ENCODE measurements at regions not wholly inside any gene's neighbourhood (a gene's known extent, or its start where the extent isn't known, plus 50 kb on each side); places are given as distances from the start of the nearest gene placed in this dataset.

- CTCF ChIA-PET, result no interaction called here
- H3K36me3 Mint-ChIP-seq, result no peaks in the 10 kb centered on the region
- no peak overlapping the region for H3K27ac Mint-ChIP-seq
- no peaks in the 10 kb centered on the region for H3K27me3 Mint-ChIP-seq
- WGBS (ENCODE audit: insufficient coverage), result no CpG with 5 or more reads among the region's 2 CpGs
- ATAC-seq (replicated peaks in 1 of 4), result no peak
- no peaks in the 10 kb centered on the region for H3K4me1 ChIP-seq (ENCODE audit: control insufficient read depth in 1 of 2, extremely low read depth in 1 of 2, insufficient read depth in 2 of 2, low read length in 2 of 2)
- DNase-seq, result no peak
- POLR2A ChIA-PET, result no interaction called here
- no peak overlapping the region for H3K4me3 ChIP-seq (ENCODE audit: control insufficient read depth in 1 of 2, extremely low read depth in 1 of 2, low read length in 1 of 2)
- H3K27me3 ChIP-seq (replicated peaks in 1 of 2; ENCODE audit: control insufficient read depth in 2 of 2, extremely low read depth in 1 of 2, insufficient read depth in 2 of 2, low read length in 1 of 2), result no peaks in the 10 kb centered on the region
- no peaks in the 10 kb centered on the region for H3K4me1 Mint-ChIP-seq
- peaks cover 10 to 20% (median 15%) of the 10 kb centered on the region in 3 donors for H3K9me3 Mint-ChIP-seq
- H3K4me3 Mint-ChIP-seq, result no peak overlapping the region
- H3K9me3 ChIP-seq, result no peaks in the 10 kb centered on the region
- no peaks in the 10 kb centered on the region for H3K36me3 ChIP-seq (ENCODE audit: control insufficient read depth in 2 of 2, extremely low read depth in 1 of 2, insufficient read depth in 1 of 2, low read length in 1 of 2)
- H3K27ac ChIP-seq (ENCODE audit: low read length), result no peak overlapping the region
These were observed 575.6 kb upstream of the GRAMD2B start for GRCh38 chr5:125847561-125847960.

GRCh38 chr5:125848751-125849150 is 574.5 kb upstream of the GRAMD2B start:
- no peaks in the 10 kb centered on the region for H3K36me3 Mint-ChIP-seq
- Histone ChIP-seq H3K36me3 (ENCODE audit: control insufficient read depth in 2 of 2, extremely low read depth in 1 of 2, insufficient read depth in 1 of 2, low read length in 1 of 2) (no peaks in the 10 kb centered on the region), H3K27me3 (replicated peaks in 1 of 2; ENCODE audit: control insufficient read depth in 2 of 2, extremely low read depth in 1 of 2, insufficient read depth in 2 of 2, low read length in 1 of 2) (no peaks in the 10 kb centered on the region), H3K9me3 (no peaks in the 10 kb centered on the region), H3K4me3 (ENCODE audit: control insufficient read depth in 1 of 2, extremely low read depth in 1 of 2, low read length in 1 of 2) (no peak overlapping the region), H3K4me1 (ENCODE audit: control insufficient read depth in 1 of 2, extremely low read depth in 1 of 2, insufficient read depth in 2 of 2, low read length in 2 of 2) (no peaks in the 10 kb centered on the region), H3K27ac (ENCODE audit: low read length) (no peak overlapping the region)
- no peaks in the 10 kb centered on the region for H3K27me3 Mint-ChIP-seq
- CTCF ChIA-PET, result no interaction called here
- POLR2A ChIA-PET, result no interaction called here
- H3K27ac Mint-ChIP-seq, result no peak overlapping the region
- WGBS (ENCODE audit: insufficient coverage), result 67% methylated on average over 1 of the region's 2 CpGs
- H3K4me3 Mint-ChIP-seq, result no peak overlapping the region
- no peaks in the 10 kb centered on the region for H3K4me1 Mint-ChIP-seq
- ATAC-seq (replicated peaks in 1 of 4), result no peak
- no peak for DNase-seq
- H3K9me3 Mint-ChIP-seq, result peaks cover 3 to 15% (median 7%) of the 10 kb centered on the region in 3 donors

GRCh38 chr5:125856949-125857348 is 566.3 kb upstream of the GRAMD2B start:
- Histone ChIP-seq H3K4me3 (ENCODE audit: control insufficient read depth in 1 of 2, extremely low read depth in 1 of 2, low read length in 1 of 2) (no peak overlapping the region), H3K4me1 (ENCODE audit: control insufficient read depth in 1 of 2, extremely low read depth in 1 of 2, insufficient read depth in 2 of 2, low read length in 2 of 2) (no peaks in the 10 kb centered on the region), H3K27ac (ENCODE audit: low read length) (no peak overlapping the region), H3K36me3 (ENCODE audit: control insufficient read depth in 2 of 2, extremely low read depth in 1 of 2, insufficient read depth in 1 of 2, low read length in 1 of 2) (no peaks in the 10 kb centered on the region), H3K9me3 (no peaks in the 10 kb centered on the region), H3K27me3 (replicated peaks in 1 of 2; ENCODE audit: control insufficient read depth in 2 of 2, extremely low read depth in 1 of 2, insufficient read depth in 2 of 2, low read length in 1 of 2) (no peaks in the 10 kb centered on the region)
- H3K9me3 Mint-ChIP-seq, result peaks cover 3 to 19% (median 14%) of the 10 kb centered on the region in 3 donors
- ChIA-PET POLR2A (no interaction called here), CTCF (no interaction called here)
- H3K27ac Mint-ChIP-seq, result no peak overlapping the region
- no peak overlapping the region for H3K4me3 Mint-ChIP-seq
- ATAC-seq (replicated peaks in 1 of 4) (no peak), DNase-seq (no peak)
- no peaks in the 10 kb centered on the region for H3K27me3 Mint-ChIP-seq
- no peaks in the 10 kb centered on the region for H3K4me1 Mint-ChIP-seq
- H3K36me3 Mint-ChIP-seq, result no peaks in the 10 kb centered on the region
- WGBS (ENCODE audit: insufficient coverage), result no CpG with 5 or more reads among the region's 3 CpGs

GRCh38 chr5:125863579-125863978 is 559.6 kb upstream of the GRAMD2B start:
- no peaks in the 10 kb centered on the region for H3K27me3 Mint-ChIP-seq
- no peaks in the 10 kb centered on the region for H3K4me1 Mint-ChIP-seq

GRCh38 chr5:125865166-125865815 is 557.9 kb upstream of the GRAMD2B start:
- no peaks in the 10 kb centered on the region for H3K27me3 Mint-ChIP-seq
- CTCF ChIA-PET, result no interaction called here

More at GRCh38 chr5:125863579-125863978, 559.6 kb upstream of the GRAMD2B start:
- H3K9me3 Mint-ChIP-seq, result peaks cover 0 to 15% (median 6%) of the 10 kb centered on the region in 3 donors
- no CpG with 5 or more reads among the region's 2 CpGs for WGBS (ENCODE audit: insufficient coverage)
- H3K9me3 ChIP-seq, result no peaks in the 10 kb centered on the region
- no peak for ATAC-seq (replicated peaks in 1 of 4)
- H3K36me3 ChIP-seq (ENCODE audit: control insufficient read depth in 2 of 2, extremely low read depth in 1 of 2, insufficient read depth in 1 of 2, low read length in 1 of 2), result no peaks in the 10 kb centered on the region
- H3K4me1 ChIP-seq (ENCODE audit: control insufficient read depth in 1 of 2, extremely low read depth in 1 of 2, insufficient read depth in 2 of 2, low read length in 2 of 2), result no peaks in the 10 kb centered on the region
- H3K27ac ChIP-seq (ENCODE audit: low read length), result no peak overlapping the region
- no peak for DNase-seq
- ChIA-PET CTCF (no interaction called here), POLR2A (no interaction called here)
- no peak overlapping the region for H3K4me3 ChIP-seq (ENCODE audit: control insufficient read depth in 1 of 2, extremely low read depth in 1 of 2, low read length in 1 of 2)
- H3K27me3 ChIP-seq (replicated peaks in 1 of 2; ENCODE audit: control insufficient read depth in 2 of 2, extremely low read depth in 1 of 2, insufficient read depth in 2 of 2, low read length in 1 of 2), result no peaks in the 10 kb centered on the region
- no peak overlapping the region for H3K27ac Mint-ChIP-seq
- H3K4me3 Mint-ChIP-seq, result no peak overlapping the region
- no peaks in the 10 kb centered on the region for H3K36me3 Mint-ChIP-seq

GRCh38 chr5:125868036-125868435 is 555.2 kb upstream of the GRAMD2B start:
- ATAC-seq (replicated peaks in 1 of 4) (no peak), DNase-seq (no peak)
- no CpG with 5 or more reads among the region's 1 CpG for WGBS (ENCODE audit: insufficient coverage)
- Mint-ChIP-seq H3K27me3 (no peaks in the 10 kb centered on the region), H3K9me3 (peaks cover under 1 to 9% (median 3%) of the 10 kb centered on the region in 3 donors), H3K27ac (no peak overlapping the region), H3K4me3 (no peak overlapping the region), H3K36me3 (no peaks in the 10 kb centered on the region), H3K4me1 (no peaks in the 10 kb centered on the region)
- H3K9me3 ChIP-seq, result no peaks in the 10 kb centered on the region
- no peak overlapping the region for H3K4me3 ChIP-seq (ENCODE audit: control insufficient read depth in 1 of 2, extremely low read depth in 1 of 2, low read length in 1 of 2)
- no peaks in the 10 kb centered on the region for H3K36me3 ChIP-seq (ENCODE audit: control insufficient read depth in 2 of 2, extremely low read depth in 1 of 2, insufficient read depth in 1 of 2, low read length in 1 of 2)
- no peaks in the 10 kb centered on the region for H3K4me1 ChIP-seq (ENCODE audit: control insufficient read depth in 1 of 2, extremely low read depth in 1 of 2, insufficient read depth in 2 of 2, low read length in 2 of 2)
- POLR2A ChIA-PET, result no interaction called here
- H3K27ac ChIP-seq (ENCODE audit: low read length), result no peak overlapping the region
- CTCF ChIA-PET, result no interaction called here
- H3K27me3 ChIP-seq (replicated peaks in 1 of 2; ENCODE audit: control insufficient read depth in 2 of 2, extremely low read depth in 1 of 2, insufficient read depth in 2 of 2, low read length in 1 of 2), result no peaks in the 10 kb centered on the region

More at GRCh38 chr5:125865166-125865815, 557.9 kb upstream of the GRAMD2B start:
- Mint-ChIP-seq H3K36me3 (no peaks in the 10 kb centered on the region), H3K9me3 (peaks cover under 1 to 14% (median 3%) of the 10 kb centered on the region in 3 donors), H3K27ac (no peak overlapping the region), H3K4me3 (no peak overlapping the region), H3K4me1 (no peaks in the 10 kb centered on the region)
- Histone ChIP-seq H3K4me3 (ENCODE audit: control insufficient read depth in 1 of 2, extremely low read depth in 1 of 2, low read length in 1 of 2) (no peak overlapping the region), H3K27me3 (replicated peaks in 1 of 2; ENCODE audit: control insufficient read depth in 2 of 2, extremely low read depth in 1 of 2, insufficient read depth in 2 of 2, low read length in 1 of 2) (no peaks in the 10 kb centered on the region), H3K4me1 (ENCODE audit: control insufficient read depth in 1 of 2, extremely low read depth in 1 of 2, insufficient read depth in 2 of 2, low read length in 2 of 2) (no peaks in the 10 kb centered on the region), H3K36me3 (ENCODE audit: control insufficient read depth in 2 of 2, extremely low read depth in 1 of 2, insufficient read depth in 1 of 2, low read length in 1 of 2) (no peaks in the 10 kb centered on the region), H3K9me3 (no peaks in the 10 kb centered on the region), H3K27ac (ENCODE audit: low read length) (no peak overlapping the region)
- 43% methylated on average over 4 of the region's 4 CpGs for WGBS (ENCODE audit: insufficient coverage)
- ATAC-seq (replicated peaks in 1 of 4) (no peak), DNase-seq (no peak)
- POLR2A ChIA-PET, result no interaction called here

- H3K9me3 Mint-ChIP-seq, result peaks cover 6 to 20% (median 12%) of the 10 kb centered on the region in 3 donors
- H3K4me1 Mint-ChIP-seq, result no peaks in the 10 kb centered on the region
These were observed 553.0 kb upstream of the GRAMD2B start for GRCh38 chr5:125870256-125870655.

More at GRCh38 chr5:125870256-125870655, 553.0 kb upstream of the GRAMD2B start:
- ATAC-seq (replicated peaks in 1 of 4), result no peak
- no peak overlapping the region for H3K27ac Mint-ChIP-seq
- H3K36me3 ChIP-seq (ENCODE audit: control insufficient read depth in 2 of 2, extremely low read depth in 1 of 2, insufficient read depth in 1 of 2, low read length in 1 of 2), result no peaks in the 10 kb centered on the region
- H3K36me3 Mint-ChIP-seq, result no peaks in the 10 kb centered on the region
- H3K4me3 ChIP-seq (ENCODE audit: control insufficient read depth in 1 of 2, extremely low read depth in 1 of 2, low read length in 1 of 2), result no peak overlapping the region
- H3K9me3 ChIP-seq, result no peaks in the 10 kb centered on the region
- H3K4me3 Mint-ChIP-seq, result no peak overlapping the region
- H3K27me3 ChIP-seq (replicated peaks in 1 of 2; ENCODE audit: control insufficient read depth in 2 of 2, extremely low read depth in 1 of 2, insufficient read depth in 2 of 2, low read length in 1 of 2), result no peaks in the 10 kb centered on the region
- WGBS (ENCODE audit: insufficient coverage), result 40% methylated on average over 1 of the region's 2 CpGs
- H3K27ac ChIP-seq (ENCODE audit: low read length), result no peak overlapping the region
- CTCF ChIA-PET, result no interaction called here
- no peaks in the 10 kb centered on the region for H3K27me3 Mint-ChIP-seq
- no peaks in the 10 kb centered on the region for H3K4me1 ChIP-seq (ENCODE audit: control insufficient read depth in 1 of 2, extremely low read depth in 1 of 2, insufficient read depth in 2 of 2, low read length in 2 of 2)
- POLR2A ChIA-PET, result no interaction called here
- DNase-seq, result no peak

All from T-cell (primary cell).